Hindlimb muscle (tissue), 1 donor: ENCODE measurements at regions not wholly inside any gene's neighbourhood (a gene's known extent, or its start where the extent isn't known, plus 50 kb on each side); places are given as distances from the start of the nearest gene placed in this dataset.
"Not testable (repeated sequence)": the region's sequence is repeated elsewhere in the genome, so short reads cannot be mapped to it uniquely, and the experiment has no call there.

ENCODE experiments used
- DNase-seq: peaks from one replicate; pipeline ENCODE4 v3.0.0-alpha.2; 2013

GRCh38 chr10:27344568-27345454 lies 104.2 kb upstream of the ACBD5 start:
- no peak for DNase-seq

- DNase-seq = no peak
Measured at GRCh38 chr10:27341001-27341400, 100.4 kb upstream of the ACBD5 start.

GRCh38 chr10:27335246-27335645 lies 94.6 kb upstream of the ACBD5 start:
- not testable (repeated sequence) for DNase-seq

- DNase-seq = no peak
Measured at GRCh38 chr10:27330074-27330473, 89.5 kb upstream of the ACBD5 start.

- DNase-seq = no peak
Measured at GRCh38 chr10:27328946-27329345, 88.3 kb upstream of the ACBD5 start.

GRCh38 chr10:27326748-27327147 lies 86.2 kb upstream of the ACBD5 start:
- DNase-seq = not testable (repeated sequence)

- DNase-seq = peak; percentile 65
Measured at GRCh38 chr10:27319752-27320431, 79.3 kb upstream of the ACBD5 start.

GRCh38 chr10:27319139-27319538 lies 78.5 kb upstream of the ACBD5 start:
- not testable (repeated sequence) for DNase-seq

GRCh38 chr10:27315082-27315481 lies 74.5 kb upstream of the ACBD5 start:
- not testable (repeated sequence) for DNase-seq

- DNase-seq = not testable (repeated sequence)
Measured at GRCh38 chr10:27313586-27313985, 73.0 kb upstream of the ACBD5 start.

- DNase-seq = no peak
Measured at GRCh38 chr10:27312854-27313253, 72.3 kb upstream of the ACBD5 start.

GRCh38 chr10:27311809-27312208 lies 71.2 kb upstream of the ACBD5 start:
- not testable (repeated sequence) for DNase-seq

- not testable (repeated sequence) for DNase-seq
Measured at GRCh38 chr10:27298522-27298850, 57.9 kb upstream of the ACBD5 start.

GRCh38 chr10:27297844-27298521 lies 57.4 kb upstream of the ACBD5 start:
- no peak for DNase-seq

- DNase-seq = not testable (repeated sequence)
Measured at GRCh38 chr10:27296285-27296684, 55.7 kb upstream of the ACBD5 start.

- not testable (repeated sequence) for DNase-seq
Measured at GRCh38 chr10:27291253-27291895, 50.8 kb upstream of the ACBD5 start.
